ENCODE measurements at regions not wholly inside any gene's neighbourhood (a gene's known extent, or its start where the extent isn't known, plus 50 kb on each side); places are given as distances from the start of the nearest gene placed in this dataset.

DNA sequence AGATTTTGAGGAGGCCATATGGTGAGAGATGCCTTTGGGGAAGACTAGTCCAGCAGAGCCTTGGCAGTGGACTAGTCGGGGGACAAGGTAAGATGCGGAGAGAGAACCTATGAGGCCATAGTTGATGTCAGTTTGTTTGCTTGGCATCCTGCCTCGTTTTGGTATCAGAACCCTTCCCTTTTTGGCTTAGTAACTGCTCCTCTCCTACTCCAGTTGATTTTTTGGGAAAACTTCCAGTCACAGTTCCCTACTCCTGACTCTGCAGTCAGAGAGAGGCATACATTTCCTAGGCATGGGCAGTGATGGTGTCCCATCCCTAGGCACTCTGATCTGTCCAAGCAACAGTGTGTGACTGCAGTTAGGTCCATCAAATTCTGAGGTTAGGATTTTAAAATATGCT is 398.3 kb downstream of the AEBP2 start:
- no peak for DNase-seq
- no peak for TF ChIP-seq CTCF (IDR thresholded peaks at IDR 0.05; ENCODE audit: partially characterized antibody, unreplicated experiment)
- H3K9me3 Mint-ChIP-seq (ENCODE audit: unreplicated experiment): no peaks in the 10 kb centered on the region
- no peaks in the 10 kb centered on the region for H3K4me1 Mint-ChIP-seq (ENCODE audit: low read depth, unreplicated experiment)
- H3K36me3 Mint-ChIP-seq (ENCODE audit: unreplicated experiment): no peaks in the 10 kb centered on the region
- H3K27me3 Mint-ChIP-seq (ENCODE audit: unreplicated experiment): peaks cover 2% of the 10 kb centered on the region
- no peak overlapping the region for H3K4me3 Mint-ChIP-seq (ENCODE audit: unreplicated experiment)
- H3K27ac Mint-ChIP-seq (ENCODE audit: unreplicated experiment): no peak overlapping the region

DNA sequence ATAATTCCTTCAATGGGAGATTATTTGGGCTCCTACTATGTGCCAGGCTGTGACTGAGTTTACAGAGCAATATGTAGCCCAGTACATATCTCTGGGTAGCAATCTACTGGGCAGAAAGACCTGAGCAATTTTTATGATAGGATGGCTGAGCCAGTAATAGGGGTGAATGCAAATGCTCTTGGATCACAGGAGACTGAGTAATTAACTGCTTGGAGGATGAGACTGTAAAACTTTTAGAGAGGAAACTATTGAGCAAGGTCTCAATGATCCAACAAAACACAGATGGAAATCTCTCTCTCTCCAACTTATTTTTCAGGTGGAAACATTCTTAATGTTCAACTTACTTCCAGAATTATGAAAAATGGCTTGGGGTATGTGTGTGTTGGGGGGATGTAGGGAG is 402.2 kb downstream of the AEBP2 start:
- H3K27me3 Mint-ChIP-seq (ENCODE audit: unreplicated experiment): peaks cover 2% of the 10 kb centered on the region
- H3K4me1 Mint-ChIP-seq (ENCODE audit: low read depth, unreplicated experiment): no peaks in the 10 kb centered on the region
- no peaks in the 10 kb centered on the region for H3K9me3 Mint-ChIP-seq (ENCODE audit: unreplicated experiment)
- no peak overlapping the region for H3K27ac Mint-ChIP-seq (ENCODE audit: unreplicated experiment)
- H3K36me3 Mint-ChIP-seq (ENCODE audit: unreplicated experiment): no peaks in the 10 kb centered on the region
- no peak overlapping the region for H3K4me3 Mint-ChIP-seq (ENCODE audit: unreplicated experiment)
- DNase-seq: no peak
- TF ChIP-seq CTCF (IDR thresholded peaks at IDR 0.05; ENCODE audit: partially characterized antibody, unreplicated experiment): no peak

GRCh38 chr12:19842116-19842515 is 402.8 kb downstream of the AEBP2 start:
- H3K4me1 Mint-ChIP-seq (ENCODE audit: low read depth, unreplicated experiment): no peaks in the 10 kb centered on the region
- no peak overlapping the region for H3K27ac Mint-ChIP-seq (ENCODE audit: unreplicated experiment)
- no peaks in the 10 kb centered on the region for H3K9me3 Mint-ChIP-seq (ENCODE audit: unreplicated experiment)
- no peak for TF ChIP-seq CTCF (IDR thresholded peaks at IDR 0.05; ENCODE audit: partially characterized antibody, unreplicated experiment)
- H3K27me3 Mint-ChIP-seq (ENCODE audit: unreplicated experiment): peaks cover 2% of the 10 kb centered on the region
- DNase-seq: no peak
- no peaks in the 10 kb centered on the region for H3K36me3 Mint-ChIP-seq (ENCODE audit: unreplicated experiment)
- no peak overlapping the region for H3K4me3 Mint-ChIP-seq (ENCODE audit: unreplicated experiment)

GRCh38 chr12:19844224-19844623 is 404.9 kb downstream of the AEBP2 start:
- TF ChIP-seq CTCF (IDR thresholded peaks at IDR 0.05; ENCODE audit: partially characterized antibody, unreplicated experiment): no peak
- H3K36me3 Mint-ChIP-seq (ENCODE audit: unreplicated experiment): no peaks in the 10 kb centered on the region
- no peaks in the 10 kb centered on the region for H3K27me3 Mint-ChIP-seq (ENCODE audit: unreplicated experiment)
- H3K4me3 Mint-ChIP-seq (ENCODE audit: unreplicated experiment): no peak overlapping the region
- H3K4me1 Mint-ChIP-seq (ENCODE audit: low read depth, unreplicated experiment): no peaks in the 10 kb centered on the region
- H3K9me3 Mint-ChIP-seq (ENCODE audit: unreplicated experiment): no peaks in the 10 kb centered on the region
- DNase-seq: no peak
- H3K27ac Mint-ChIP-seq (ENCODE audit: unreplicated experiment): no peak overlapping the region

DNA sequence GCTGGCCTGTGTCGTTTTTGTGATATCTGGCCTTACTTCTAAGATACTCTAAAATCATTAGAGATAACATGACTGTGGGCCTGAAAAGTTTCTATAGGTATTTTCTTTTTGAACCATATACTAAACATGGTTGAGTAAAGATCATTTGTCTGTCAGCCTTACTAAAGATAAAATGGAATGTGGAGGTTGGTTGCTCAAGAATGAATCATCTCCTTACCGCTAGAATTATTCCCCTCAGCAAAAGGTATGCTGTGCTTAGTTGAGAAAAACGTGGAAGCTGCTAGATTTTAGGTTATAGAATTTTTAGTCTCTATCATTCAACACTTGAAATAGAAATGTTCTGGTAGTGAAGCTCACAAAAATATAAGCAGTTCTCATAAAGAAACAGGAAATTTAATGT is 407.3 kb downstream of the AEBP2 start:
- no peaks in the 10 kb centered on the region for H3K4me1 Mint-ChIP-seq (ENCODE audit: low read depth, unreplicated experiment)
- H3K27me3 Mint-ChIP-seq (ENCODE audit: unreplicated experiment): no peaks in the 10 kb centered on the region
- no peak overlapping the region for H3K27ac Mint-ChIP-seq (ENCODE audit: unreplicated experiment)
- no peaks in the 10 kb centered on the region for H3K36me3 Mint-ChIP-seq (ENCODE audit: unreplicated experiment)
- TF ChIP-seq CTCF (IDR thresholded peaks at IDR 0.05; ENCODE audit: partially characterized antibody, unreplicated experiment): no peak
- H3K9me3 Mint-ChIP-seq (ENCODE audit: unreplicated experiment): no peaks in the 10 kb centered on the region
- no peak overlapping the region for H3K4me3 Mint-ChIP-seq (ENCODE audit: unreplicated experiment)
- no peak for DNase-seq
